ENCODE measurements at regions not wholly inside any gene's neighbourhood (a gene's known extent, or its start where the extent isn't known, plus 50 kb on each side); places are given as distances from the start of the nearest gene placed in this dataset.
"Not testable (repeated sequence)": the region's sequence is repeated elsewhere in the genome, so short reads cannot be mapped to it uniquely, and the experiment has no call there.

- TF ChIP-seq CTCF (IDR thresholded peaks at IDR 0.05) (peak; percentile 75), EZH2 (IDR thresholded peaks at IDR 0.05; ENCODE audit: borderline replicate concordance, insufficient read depth, low read depth, low read length, poor library complexity, severe bottlenecking) (no peak)
- CTCF ChIA-PET: interaction anchor here (0.7 kb wide), 1 partner anchor 10 kb away, joined by 3 read pairs; no protein-coding TSS in a partner anchor
- Histone ChIP-seq H3K79me2 (ENCODE audit: control insufficient read depth, insufficient read depth, low read length) (no peaks in the 10 kb centered on the region), H3K36me3 (replicated peaks in 1 of 2; ENCODE audit: control extremely low read depth in 1 of 2, control insufficient read depth in 1 of 2, extremely low read depth in 1 of 2, insufficient read depth in 2 of 2, low read length in 1 of 2) (no peaks in the 10 kb centered on the region), H3K27me3 (replicated peaks in 1 of 4; ENCODE audit: control extremely low read depth in 1 of 4, control insufficient read depth in 3 of 4, insufficient read depth in 4 of 4, low read length in 3 of 4) (no peaks in the 10 kb centered on the region), H3K4me3 (ENCODE audit: control extremely low read depth in 1 of 5, extremely low read depth in 1 of 5, insufficient read depth in 1 of 5, low read depth in 2 of 5, low read length in 4 of 5) (no peak overlapping the region), H4K20me1 (ENCODE audit: control insufficient read depth, insufficient read depth, low read length, poor library complexity, severe bottlenecking) (no peaks in the 10 kb centered on the region), H3K4me2 (replicated peaks; ENCODE audit: low read depth, low read length, poor library complexity, severe bottlenecking) (no peak overlapping the region), H2AFZ (ENCODE audit: insufficient read depth, low read depth, low read length, poor library complexity, severe bottlenecking) (no peak overlapping the region), H3K4me1 (ENCODE audit: control insufficient read depth in 2 of 2, insufficient read depth in 2 of 2, low read length in 2 of 2) (no peaks in the 10 kb centered on the region), H3K9ac (ENCODE audit: low read length) (no peak overlapping the region), H3K27ac (ENCODE audit: low read length in 2 of 2) (no peak overlapping the region), H3K9me3 (ENCODE audit: control extremely low read depth in 1 of 3, control insufficient read depth in 2 of 3, insufficient read depth in 1 of 3, low read length in 2 of 3) (no peaks in the 10 kb centered on the region)
- Mint-ChIP-seq H3K27me3 (peaks cover 13% of the 10 kb centered on the region), H3K4me1 (peaks cover 3% of the 10 kb centered on the region), H3K27ac (no peak overlapping the region), H3K9me3 (ENCODE audit: insufficient read depth) (no peaks in the 10 kb centered on the region), H3K4me3 (no peak overlapping the region)
- POLR2A ChIA-PET: no interaction called here
- 7% methylated on average over 2 of the region's 4 CpGs for WGBS (ENCODE audit: insufficient coverage)
- ATAC-seq (ENCODE audit: low read depth): no peak
- peak; percentile 62 for DNase-seq
- intact Hi-C loops (cut with micrococcal nuclease): loop anchor here (5.0 kb wide), 1 partner anchor 1309 kb away; no protein-coding TSS in a partner anchor
These were observed 311.5 kb downstream of the KDM5D start for GRCh38 chrY:19433059-19433458.

GRCh38 chrY:19427736-19428518, 316.6 kb downstream of the KDM5D start:
- H3K9me3 Mint-ChIP-seq (ENCODE audit: insufficient read depth): no peaks in the 10 kb centered on the region
- Histone ChIP-seq H3K36me3 (replicated peaks in 1 of 2; ENCODE audit: control extremely low read depth in 1 of 2, control insufficient read depth in 1 of 2, extremely low read depth in 1 of 2, insufficient read depth in 2 of 2, low read length in 1 of 2) (no peaks in the 10 kb centered on the region), H4K20me1 (ENCODE audit: control insufficient read depth, insufficient read depth, low read length, poor library complexity, severe bottlenecking) (no peaks in the 10 kb centered on the region), H3K79me2 (ENCODE audit: control insufficient read depth, insufficient read depth, low read length) (no peaks in the 10 kb centered on the region), H2AFZ (ENCODE audit: insufficient read depth, low read depth, low read length, poor library complexity, severe bottlenecking) (no peak overlapping the region), H3K9ac (ENCODE audit: low read length) (no peak overlapping the region), H3K27ac (ENCODE audit: low read length in 2 of 2) (no peak overlapping the region), H3K4me3 (ENCODE audit: control extremely low read depth in 1 of 5, extremely low read depth in 1 of 5, insufficient read depth in 1 of 5, low read depth in 2 of 5, low read length in 4 of 5) (no peak overlapping the region), H3K27me3 (replicated peaks in 1 of 4; ENCODE audit: control extremely low read depth in 1 of 4, control insufficient read depth in 3 of 4, insufficient read depth in 4 of 4, low read length in 3 of 4) (no peaks in the 10 kb centered on the region), H3K9me3 (ENCODE audit: control extremely low read depth in 1 of 3, control insufficient read depth in 2 of 3, insufficient read depth in 1 of 3, low read length in 2 of 3) (no peaks in the 10 kb centered on the region), H3K4me1 (ENCODE audit: control insufficient read depth in 2 of 2, insufficient read depth in 2 of 2, low read length in 2 of 2) (no peaks in the 10 kb centered on the region), H3K4me2 (replicated peaks; ENCODE audit: low read depth, low read length, poor library complexity, severe bottlenecking) (no peak overlapping the region)
- H3K27ac Mint-ChIP-seq: no peak overlapping the region
- ChIA-PET CTCF (no interaction called here), POLR2A (no interaction called here)
- no peak overlapping the region for H3K4me3 Mint-ChIP-seq
- ATAC-seq (ENCODE audit: low read depth) (no peak), DNase-seq (no peak)
- no peaks in the 10 kb centered on the region for H3K4me1 Mint-ChIP-seq
- TF ChIP-seq CTCF (IDR thresholded peaks at IDR 0.05) (no peak), EZH2 (IDR thresholded peaks at IDR 0.05; ENCODE audit: borderline replicate concordance, insufficient read depth, low read depth, low read length, poor library complexity, severe bottlenecking) (no peak)
- peaks cover 33% of the 10 kb centered on the region for H3K27me3 Mint-ChIP-seq
- intact Hi-C loops (cut with micrococcal nuclease): no loop called here

GRCh38 chrY:19427191-19427590, 317.3 kb downstream of the KDM5D start:
- H3K4me3 ChIP-seq (ENCODE audit: control extremely low read depth in 1 of 5, extremely low read depth in 1 of 5, insufficient read depth in 1 of 5, low read depth in 2 of 5, low read length in 4 of 5); POLR2A ChIA-PET; H3K4me1 Mint-ChIP-seq; H3K79me2 ChIP-seq (ENCODE audit: control insufficient read depth, insufficient read depth, low read length); H3K27ac ChIP-seq (ENCODE audit: low read length in 2 of 2); H3K4me1 ChIP-seq (ENCODE audit: control insufficient read depth in 2 of 2, insufficient read depth in 2 of 2, low read length in 2 of 2); H3K9ac ChIP-seq (ENCODE audit: low read length); H4K20me1 ChIP-seq (ENCODE audit: control insufficient read depth, insufficient read depth, low read length, poor library complexity, severe bottlenecking); DNase-seq; CTCF ChIA-PET; H3K27me3 ChIP-seq (replicated peaks in 1 of 4; ENCODE audit: control extremely low read depth in 1 of 4, control insufficient read depth in 3 of 4, insufficient read depth in 4 of 4, low read length in 3 of 4); ATAC-seq (ENCODE audit: low read depth); H3K4me2 ChIP-seq (replicated peaks; ENCODE audit: low read depth, low read length, poor library complexity, severe bottlenecking); H3K27ac Mint-ChIP-seq; H3K9me3 ChIP-seq (ENCODE audit: control extremely low read depth in 1 of 3, control insufficient read depth in 2 of 3, insufficient read depth in 1 of 3, low read length in 2 of 3); intact Hi-C loops (cut with micrococcal nuclease); H3K9me3 Mint-ChIP-seq (ENCODE audit: insufficient read depth); H2AFZ ChIP-seq (ENCODE audit: insufficient read depth, low read depth, low read length, poor library complexity, severe bottlenecking); H3K36me3 ChIP-seq (replicated peaks in 1 of 2; ENCODE audit: control extremely low read depth in 1 of 2, control insufficient read depth in 1 of 2, extremely low read depth in 1 of 2, insufficient read depth in 2 of 2, low read length in 1 of 2); H3K4me3 Mint-ChIP-seq: not testable (repeated sequence)
- peaks cover 34% of the 10 kb centered on the region for H3K27me3 Mint-ChIP-seq
- WGBS (ENCODE audit: insufficient coverage): 94% methylated on average over 2 of the region's 5 CpGs
